Uterus (tissue), 2 donors: ENCODE measurements at regions not wholly inside any gene's neighbourhood (a gene's known extent, or its start where the extent isn't known, plus 50 kb on each side); places are given as distances from the start of the nearest gene placed in this dataset.

Experiments used
- CTCF ChIP-seq, 4 experiments: fragments of 200-600 bp in 2 of 4; fragments of 450-650 bp in 2 of 4; sonication (generic) in 2 of 4; IDR thresholded peaks; one replicate each; pipeline ENCODE4 v1.5.1; 2016 to 2019; ENCODE audit warnings: antibody characterized with exemption in 4 of 4, mild to moderate bottlenecking in 2 of 4, moderate library complexity in 1 of 4
- POLR2A ChIP-seq, 2 donors: fragments of 450-650 bp; IDR thresholded peaks; one replicate each; pipeline ENCODE4 v1.6.1; 2016; ENCODE audit warnings: antibody characterized with exemption in 2 of 2, mild to moderate bottlenecking in 1 of 2, moderate library complexity in 1 of 2

DNA sequence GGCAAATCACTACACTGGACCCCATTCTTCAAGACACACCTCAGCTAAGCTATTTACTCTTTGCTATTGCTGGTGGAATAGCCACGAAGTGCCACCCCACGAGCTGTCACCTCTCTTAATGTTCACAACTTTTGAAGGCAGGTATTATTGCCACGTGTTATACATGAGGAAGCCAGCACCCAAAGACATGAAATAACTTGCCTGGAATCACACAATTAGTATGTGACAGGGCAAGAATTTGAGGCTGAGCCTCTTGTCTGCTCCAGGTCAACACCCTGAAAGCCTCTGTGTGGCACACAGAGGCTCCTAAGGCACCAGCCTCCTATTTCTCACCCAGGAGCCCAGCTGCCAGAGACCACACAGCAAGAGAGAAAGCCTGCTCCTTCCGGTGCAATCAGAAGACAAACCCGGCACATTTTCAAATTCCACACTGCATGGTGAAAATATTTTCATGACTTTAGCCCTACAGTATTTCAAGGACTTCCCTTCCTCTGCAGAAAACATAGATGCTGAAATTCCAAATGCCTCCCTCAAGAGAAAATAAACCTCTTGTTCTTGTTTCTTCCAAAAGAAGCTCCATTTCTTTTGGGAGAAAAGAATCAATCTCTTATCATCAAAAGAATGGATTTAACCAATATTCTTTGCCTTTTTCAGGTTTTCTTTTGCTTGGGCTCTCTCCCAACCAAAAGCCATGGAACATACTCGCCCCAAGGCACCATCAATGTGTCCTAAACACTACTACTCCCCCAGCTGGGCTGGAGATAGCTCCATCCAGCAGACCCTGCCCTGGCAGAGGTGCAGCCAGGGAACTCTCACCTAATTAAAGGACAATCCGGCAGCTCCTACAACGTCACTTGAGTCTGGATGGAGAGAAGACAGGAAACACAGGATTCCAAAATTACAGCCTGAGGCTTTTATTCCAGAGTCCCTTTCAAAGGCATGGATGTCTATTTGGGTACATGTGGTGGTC, 84.7 kb upstream of the THBS1 start:
- TF ChIP-seq CTCF (IDR thresholded peaks at IDR 0.05), result no peak
- no peak for TF ChIP-seq POLR2A (IDR thresholded peaks at IDR 0.05)
